ENCODE measurements at regions not wholly inside any gene's neighbourhood (a gene's known extent, or its start where the extent isn't known, plus 50 kb on each side); places are given as distances from the start of the nearest gene placed in this dataset.
"Not testable (repeated sequence)": the region's sequence is repeated elsewhere in the genome, so short reads cannot be mapped to it uniquely, and the experiment has no call there.

DNA sequence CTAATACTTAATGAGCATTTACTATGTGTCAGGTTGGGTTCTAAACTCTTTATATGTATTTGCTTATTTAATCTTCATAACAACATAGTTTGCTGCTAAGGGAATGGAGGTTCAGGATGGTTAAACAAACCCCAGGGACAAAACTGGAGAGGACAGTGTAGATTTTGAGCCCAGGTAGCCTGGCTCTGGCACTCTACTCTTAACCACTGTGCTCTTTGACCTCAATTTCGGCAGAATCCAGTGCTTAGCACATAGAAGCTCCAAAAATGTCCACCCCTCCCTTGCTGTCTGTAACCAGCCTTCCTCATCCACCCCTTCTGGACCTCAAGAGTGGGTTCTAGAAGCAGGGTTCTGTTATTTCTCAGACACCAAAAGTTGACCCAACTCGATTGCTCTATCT lies 88.0 kb upstream of the SYT13 start:
- Histone ChIP-seq H4K20me1 (ENCODE audit: insufficient read depth, low read length) (peaks cover 12% of the 10 kb centered on the region), H3K4me3 (ENCODE audit: low read depth in 1 of 2, low read length in 2 of 2) (no peak overlapping the region), H2AFZ (ENCODE audit: low read depth, low read length) (no peak overlapping the region), H3K27ac (ENCODE audit: low read length) (no peak overlapping the region), H3K27me3 (ENCODE audit: insufficient read depth, low read length, poor library complexity) (peaks cover 43% of the 10 kb centered on the region), H3K9me3 (ENCODE audit: insufficient read depth, low read length, severe bottlenecking) (no peaks in the 10 kb centered on the region), H3K4me1 (ENCODE audit: insufficient read depth, low read length) (no peaks in the 10 kb centered on the region; the same call in 1 of the 2 replicates), H3K79me2 (ENCODE audit: insufficient read depth, low read length) (no peaks in the 10 kb centered on the region), H3K36me3 (ENCODE audit: insufficient read depth, low read length) (no peaks in the 10 kb centered on the region), H3K9ac (ENCODE audit: low read depth, low read length) (no peak overlapping the region), H3K4me2 (ENCODE audit: insufficient read depth, low read length) (no peak overlapping the region)
- no peak for DNase-seq
- no peak for TF ChIP-seq CTCF (IDR thresholded peaks at IDR 0.05; ENCODE audit: borderline replicate concordance, extremely low read depth, low read length, poor library complexity, severe bottlenecking)
- TF ChIP-seq EZH2 (IDR thresholded peaks at IDR 0.05; ENCODE audit: borderline replicate concordance, low read depth, low read length, severe bottlenecking) = no peak
- no peak for ATAC-seq (ENCODE audit: insufficient read depth, low read depth)

- H3K4me3 ChIP-seq (ENCODE audit: low read depth in 1 of 2, low read length in 2 of 2) = no peak overlapping the region
- no peaks in the 10 kb centered on the region for H3K9me3 ChIP-seq (ENCODE audit: insufficient read depth, low read length, severe bottlenecking)
- H2AFZ ChIP-seq (ENCODE audit: low read depth, low read length) = no peak overlapping the region
- ATAC-seq (ENCODE audit: insufficient read depth, low read depth) (no peak), DNase-seq (no peak)
- H3K4me1 ChIP-seq (ENCODE audit: insufficient read depth, low read length) = no peaks in the 10 kb centered on the region; the same call in 1 of the 2 replicates
- peaks cover 14% of the 10 kb centered on the region for H4K20me1 ChIP-seq (ENCODE audit: insufficient read depth, low read length)
- H3K9ac ChIP-seq (ENCODE audit: low read depth, low read length) = no peak overlapping the region
- TF ChIP-seq EZH2 (IDR thresholded peaks at IDR 0.05; ENCODE audit: borderline replicate concordance, low read depth, low read length, severe bottlenecking) (no peak), CTCF (IDR thresholded peaks at IDR 0.05; ENCODE audit: borderline replicate concordance, extremely low read depth, low read length, poor library complexity, severe bottlenecking) (no peak)
- H3K27me3 ChIP-seq (ENCODE audit: insufficient read depth, low read length, poor library complexity) = peaks cover 48% of the 10 kb centered on the region
- no peak overlapping the region for H3K4me2 ChIP-seq (ENCODE audit: insufficient read depth, low read length)
- no peaks in the 10 kb centered on the region for H3K79me2 ChIP-seq (ENCODE audit: insufficient read depth, low read length)
- no peak overlapping the region for H3K27ac ChIP-seq (ENCODE audit: low read length)
- no peaks in the 10 kb centered on the region for H3K36me3 ChIP-seq (ENCODE audit: insufficient read depth, low read length)
Observed at GRCh38 chr11:45373506-45374035, 87.4 kb upstream of the SYT13 start.

GRCh38 chr11:45372414-45372813 lies 86.3 kb upstream of the SYT13 start:
- H3K36me3 ChIP-seq (ENCODE audit: insufficient read depth, low read length); ATAC-seq (ENCODE audit: insufficient read depth, low read depth); H3K9ac ChIP-seq (ENCODE audit: low read depth, low read length); H3K79me2 ChIP-seq (ENCODE audit: insufficient read depth, low read length); H3K4me1 ChIP-seq (ENCODE audit: insufficient read depth, low read length); H3K4me2 ChIP-seq (ENCODE audit: insufficient read depth, low read length); H3K9me3 ChIP-seq (ENCODE audit: insufficient read depth, low read length, severe bottlenecking); H2AFZ ChIP-seq (ENCODE audit: low read depth, low read length); DNase-seq; H3K27ac ChIP-seq (ENCODE audit: low read length); H3K4me3 ChIP-seq (ENCODE audit: low read depth in 1 of 2, low read length in 2 of 2): not testable (repeated sequence)
- peaks cover 14% of the 10 kb centered on the region for H4K20me1 ChIP-seq (ENCODE audit: insufficient read depth, low read length)
- peaks cover 52% of the 10 kb centered on the region for H3K27me3 ChIP-seq (ENCODE audit: insufficient read depth, low read length, poor library complexity)

GRCh38 chr11:45371251-45372115 lies 85.3 kb upstream of the SYT13 start:
- peak; percentile 62 for DNase-seq
- peaks cover 53% of the 10 kb centered on the region for H3K27me3 ChIP-seq (ENCODE audit: insufficient read depth, low read length, poor library complexity)
- H3K9ac ChIP-seq (ENCODE audit: low read depth, low read length) = no peak overlapping the region
- no peaks in the 10 kb centered on the region for H3K36me3 ChIP-seq (ENCODE audit: insufficient read depth, low read length)
- TF ChIP-seq CTCF (IDR thresholded peaks at IDR 0.05; ENCODE audit: borderline replicate concordance, extremely low read depth, low read length, poor library complexity, severe bottlenecking) = peak; percentile 94
- TF ChIP-seq EZH2 (IDR thresholded peaks at IDR 0.05; ENCODE audit: borderline replicate concordance, low read depth, low read length, severe bottlenecking) = no peak
- peak; percentile 76 for ATAC-seq (ENCODE audit: insufficient read depth, low read depth)
- H4K20me1 ChIP-seq (ENCODE audit: insufficient read depth, low read length) = peaks cover 14% of the 10 kb centered on the region
- no peaks in the 10 kb centered on the region for H3K9me3 ChIP-seq (ENCODE audit: insufficient read depth, low read length, severe bottlenecking)
- H3K79me2 ChIP-seq (ENCODE audit: insufficient read depth, low read length) = no peaks in the 10 kb centered on the region
- no peaks in the 10 kb centered on the region; the same call in 1 of the 2 replicates for H3K4me1 ChIP-seq (ENCODE audit: insufficient read depth, low read length)
- H3K4me2 ChIP-seq (ENCODE audit: insufficient read depth, low read length) = no peak overlapping the region
- H2AFZ ChIP-seq (ENCODE audit: low read depth, low read length) = no peak overlapping the region
- no peak overlapping the region for H3K27ac ChIP-seq (ENCODE audit: low read length)
- no peak overlapping the region for H3K4me3 ChIP-seq (ENCODE audit: low read depth in 1 of 2, low read length in 2 of 2)

Data from DND-41 (cell line).